Vagina (tissue), 2 donors: ENCODE measurements at regions not wholly inside any gene's neighbourhood (a gene's known extent, or its start where the extent isn't known, plus 50 kb on each side); places are given as distances from the start of the nearest gene placed in this dataset.

ENCODE experiments used
- DNase-seq, 2 donors: peaks; one replicate each; pipeline ENCODE4 v3.0.0-alpha.2; 2017; ENCODE audit errors: extremely low spot score in 2 of 2
- H3K27ac ChIP-seq: fragments of 200-600 bp; sonication (generic); one replicate; pipeline ENCODE4 v1.5.1; 2019
- H3K27me3 ChIP-seq: fragments of 200-600 bp; sonication (generic); one replicate; pipeline ENCODE4 v1.5.1; 2019
- H3K36me3 ChIP-seq, 2 donors: fragments of 200-600 bp; sonication (generic); one replicate each; pipeline ENCODE4 v1.5.1; 2017 to 2019
- H3K4me1 ChIP-seq: fragments of 200-600 bp; sonication (generic); one replicate; pipeline ENCODE4 v1.5.1; 2019
- H3K4me3 ChIP-seq, 2 donors: fragments of 200-600 bp; sonication (generic); 1 replicate in 1 of 2; 2 replicates in 1 of 2; pipeline ENCODE4 v1.5.1; 2016 to 2019
- H3K9me3 ChIP-seq: fragments of 200-600 bp; sonication (generic); one replicate; pipeline ENCODE4 v1.5.1; 2019
- CTCF ChIP-seq, 3 experiments: fragments of 450-650 bp in 2 of 3; fragments of 200-600 bp in 1 of 3; sonication (generic) in 1 of 3; IDR thresholded peaks; one replicate each; pipeline ENCODE4 v1.5.1; 2017 to 2019; ENCODE audit warnings: antibody characterized with exemption in 3 of 3, mild to moderate bottlenecking in 2 of 3, moderate library complexity in 2 of 3
- POLR2A ChIP-seq, 2 donors: fragments of 450-650 bp; IDR thresholded peaks; one replicate each; pipeline ENCODE4 v1.6.1; 2017; ENCODE audit warnings: antibody characterized with exemption in 2 of 2, mild to moderate bottlenecking in 2 of 2, moderate library complexity in 2 of 2
- POLR2AphosphoS5 ChIP-seq, 2 donors: sonication (generic); formaldehyde crosslinking; IDR thresholded peaks; one replicate each; pipeline ENCODE4 v1.9.0; 2017; ENCODE audit warnings: antibody characterized with exemption in 2 of 2, mild to moderate bottlenecking in 2 of 2, low read depth in 1 of 2; ENCODE audit not compliant: insufficient read depth in 1 of 2
- intact Hi-C: fragments of 100-400 bp; cut with DNase I; formaldehyde crosslinking; loops from one replicate; pipeline ENCODE4 v1.15.1; 2023

GRCh38 chr13:102940770-102941169 lies 94.9 kb downstream of the ERCC5 start:
- intact Hi-C loops, result no loop called here
- no peak for DNase-seq
- no peaks in the 10 kb centered on the region for H3K36me3 ChIP-seq
- no peak overlapping the region for H3K4me3 ChIP-seq
- TF ChIP-seq CTCF (IDR thresholded peaks at IDR 0.05) (no peak), POLR2A (IDR thresholded peaks at IDR 0.05) (no peak), POLR2AphosphoS5 (IDR thresholded peaks at IDR 0.05; ENCODE audit: insufficient read depth in 1 of 2, low read depth in 1 of 2) (no peak)
- no peaks in the 10 kb centered on the region for H3K9me3 ChIP-seq
- no peaks in the 10 kb centered on the region for H3K4me1 ChIP-seq
- H3K27me3 ChIP-seq, result no peaks in the 10 kb centered on the region
- no peak overlapping the region for H3K27ac ChIP-seq

DNA sequence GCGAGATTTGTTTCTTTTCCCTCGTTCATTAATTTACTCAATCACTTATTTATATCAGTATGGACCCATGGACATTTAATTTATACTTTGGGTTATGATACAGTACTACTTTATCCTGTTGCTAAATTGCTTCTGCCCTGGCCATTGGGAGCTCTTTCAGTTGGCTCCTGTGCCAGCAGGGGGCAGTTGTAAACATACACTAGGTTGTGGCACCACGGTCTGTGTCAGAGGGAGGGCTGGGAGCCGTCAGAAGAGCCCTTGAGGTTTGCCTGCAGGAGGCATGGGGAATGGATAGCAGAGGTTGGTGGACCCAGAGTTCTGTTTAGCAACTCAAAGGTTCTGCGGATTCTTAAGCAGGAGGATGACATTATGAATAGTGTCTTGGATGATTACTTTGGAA lies 94.3 kb downstream of the ERCC5 start:
- intact Hi-C loops, result no loop called here
- H3K27me3 ChIP-seq, result no peaks in the 10 kb centered on the region
- DNase-seq, result no peak
- H3K4me1 ChIP-seq, result no peaks in the 10 kb centered on the region
- no peak overlapping the region for H3K27ac ChIP-seq
- TF ChIP-seq POLR2A (IDR thresholded peaks at IDR 0.05) (no peak), CTCF (IDR thresholded peaks at IDR 0.05) (no peak), POLR2AphosphoS5 (IDR thresholded peaks at IDR 0.05; ENCODE audit: insufficient read depth in 1 of 2, low read depth in 1 of 2) (no peak)
- no peak overlapping the region for H3K4me3 ChIP-seq
- H3K9me3 ChIP-seq, result no peaks in the 10 kb centered on the region
- H3K36me3 ChIP-seq, result no peaks in the 10 kb centered on the region

- no peaks in the 10 kb centered on the region for H3K27me3 ChIP-seq
- H3K27ac ChIP-seq, result no peak overlapping the region
- no peaks in the 10 kb centered on the region for H3K36me3 ChIP-seq
- no peaks in the 10 kb centered on the region for H3K4me1 ChIP-seq
- no peak overlapping the region for H3K4me3 ChIP-seq
- DNase-seq, result no peak
- intact Hi-C loops, result no loop called here
- no peaks in the 10 kb centered on the region for H3K9me3 ChIP-seq
- TF ChIP-seq POLR2A (IDR thresholded peaks at IDR 0.05), result no peak
- no peak for TF ChIP-seq POLR2AphosphoS5 (IDR thresholded peaks at IDR 0.05; ENCODE audit: insufficient read depth in 1 of 2, low read depth in 1 of 2)
- TF ChIP-seq CTCF (IDR thresholded peaks at IDR 0.05), result no peak
Observed at GRCh38 chr13:102935896-102936321, 90.1 kb downstream of the ERCC5 start.

DNA sequence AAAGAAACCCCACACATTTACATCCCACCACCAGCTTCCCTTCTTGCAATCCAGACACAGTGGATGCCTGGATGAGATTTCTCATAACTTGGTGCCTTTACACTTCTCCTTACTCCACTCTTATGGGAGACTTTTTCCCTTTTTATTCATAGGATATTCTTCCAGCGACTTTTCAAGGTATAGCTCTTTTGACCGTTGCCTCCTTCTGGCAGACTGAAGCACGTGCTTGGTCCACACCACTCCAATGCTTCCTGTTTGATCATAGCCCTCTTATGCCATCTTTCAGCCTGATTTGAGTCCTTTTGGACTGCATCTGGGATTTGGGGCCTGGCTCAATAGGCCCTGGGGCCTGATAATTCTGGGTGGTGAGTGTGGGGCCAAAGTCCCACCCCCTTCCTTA lies 87.7 kb downstream of the ERCC5 start:
- H3K4me3 ChIP-seq, result no peak overlapping the region
- DNase-seq, result no peak

DNA sequence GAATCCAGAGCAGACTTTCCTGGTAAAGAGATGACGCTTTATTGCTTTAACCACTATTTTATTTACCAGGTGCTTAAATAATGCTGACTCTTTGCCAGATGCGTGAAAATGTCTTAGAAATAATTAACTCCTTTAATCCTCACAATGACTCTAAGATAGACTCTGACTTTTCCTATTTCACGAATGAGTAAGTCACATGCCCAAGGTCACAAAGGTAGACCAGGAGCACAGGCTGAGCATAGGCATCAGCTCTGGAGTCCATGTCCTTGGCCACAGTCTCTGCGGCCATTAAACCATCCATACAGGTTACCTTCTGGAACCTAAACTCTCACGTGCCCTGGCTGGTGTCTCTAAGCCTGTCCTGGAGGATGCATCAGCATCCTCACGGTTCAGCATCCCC lies 87.3 kb downstream of the ERCC5 start:
- TF ChIP-seq POLR2AphosphoS5 (IDR thresholded peaks at IDR 0.05; ENCODE audit: insufficient read depth in 1 of 2, low read depth in 1 of 2) (no peak), POLR2A (IDR thresholded peaks at IDR 0.05) (no peak), CTCF (IDR thresholded peaks at IDR 0.05) (no peak)
- Histone ChIP-seq H3K27ac (no peak overlapping the region), H3K36me3 (no peaks in the 10 kb centered on the region), H3K9me3 (no peaks in the 10 kb centered on the region), H3K4me3 (no peak overlapping the region), H3K4me1 (no peaks in the 10 kb centered on the region), H3K27me3 (no peaks in the 10 kb centered on the region)
- intact Hi-C loops, result no loop called here
- DNase-seq, result no peak

More for the DNA sequence above, 87.7 kb downstream of the ERCC5 start:
- H3K9me3 ChIP-seq, result no peaks in the 10 kb centered on the region
- TF ChIP-seq POLR2A (IDR thresholded peaks at IDR 0.05), result no peak
- TF ChIP-seq CTCF (IDR thresholded peaks at IDR 0.05), result no peak
- no peak for TF ChIP-seq POLR2AphosphoS5 (IDR thresholded peaks at IDR 0.05; ENCODE audit: insufficient read depth in 1 of 2, low read depth in 1 of 2)
- H3K4me1 ChIP-seq, result no peaks in the 10 kb centered on the region
- H3K27ac ChIP-seq, result no peak overlapping the region
- no peaks in the 10 kb centered on the region for H3K27me3 ChIP-seq
- intact Hi-C loops, result no loop called here
- H3K36me3 ChIP-seq, result no peaks in the 10 kb centered on the region
